ENCODE measurements at regions not wholly inside any gene's neighbourhood (a gene's known extent, or its start where the extent isn't known, plus 50 kb on each side); places are given as distances from the start of the nearest gene placed in this dataset.

- Mint-ChIP-seq H3K4me1 (ENCODE audit: low read depth) (no peaks in the 10 kb centered on the region), H3K4me3 (no peak overlapping the region), H3K27me3 (no peaks in the 10 kb centered on the region), H3K9me3 (peaks cover 14% of the 10 kb centered on the region), H3K27ac (no peak overlapping the region), H3K36me3 (ENCODE audit: low read depth) (no peaks in the 10 kb centered on the region)
- no peak for ATAC-seq
- ChIA-PET CTCF (interaction anchor here (0.6 kb wide), 1 partner anchor 14 kb away, joined by 3 read pairs; no protein-coding TSS in a partner anchor), POLR2A (no interaction called here)
- no peak for DNase-seq
- intact Hi-C loops (cut with micrococcal nuclease), result no loop called here
- TF ChIP-seq, protein P1, sequence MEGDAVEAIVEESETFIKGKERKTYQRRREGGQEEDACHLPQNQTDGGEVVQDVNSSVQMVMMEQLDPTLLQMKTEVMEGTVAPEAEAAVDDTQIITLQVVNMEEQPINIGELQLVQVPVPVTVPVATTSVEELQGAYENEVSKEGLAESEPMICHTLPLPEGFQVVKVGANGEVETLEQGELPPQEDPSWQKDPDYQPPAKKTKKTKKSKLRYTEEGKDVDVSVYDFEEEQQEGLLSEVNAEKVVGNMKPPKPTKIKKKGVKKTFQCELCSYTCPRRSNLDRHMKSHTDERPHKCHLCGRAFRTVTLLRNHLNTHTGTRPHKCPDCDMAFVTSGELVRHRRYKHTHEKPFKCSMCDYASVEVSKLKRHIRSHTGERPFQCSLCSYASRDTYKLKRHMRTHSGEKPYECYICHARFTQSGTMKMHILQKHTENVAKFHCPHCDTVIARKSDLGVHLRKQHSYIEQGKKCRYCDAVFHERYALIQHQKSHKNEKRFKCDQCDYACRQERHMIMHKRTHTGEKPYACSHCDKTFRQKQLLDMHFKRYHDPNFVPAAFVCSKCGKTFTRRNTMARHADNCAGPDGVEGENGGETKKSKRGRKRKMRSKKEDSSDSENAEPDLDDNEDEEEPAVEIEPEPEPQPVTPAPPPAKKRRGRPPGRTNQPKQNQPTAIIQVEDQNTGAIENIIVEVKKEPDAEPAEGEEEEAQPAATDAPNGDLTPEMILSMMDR (IDR thresholded peaks at IDR 0.05), result no peak
Observed at GRCh38 chr22:34096770-34097169, 176.5 kb upstream of the LARGE1 start.

DNA sequence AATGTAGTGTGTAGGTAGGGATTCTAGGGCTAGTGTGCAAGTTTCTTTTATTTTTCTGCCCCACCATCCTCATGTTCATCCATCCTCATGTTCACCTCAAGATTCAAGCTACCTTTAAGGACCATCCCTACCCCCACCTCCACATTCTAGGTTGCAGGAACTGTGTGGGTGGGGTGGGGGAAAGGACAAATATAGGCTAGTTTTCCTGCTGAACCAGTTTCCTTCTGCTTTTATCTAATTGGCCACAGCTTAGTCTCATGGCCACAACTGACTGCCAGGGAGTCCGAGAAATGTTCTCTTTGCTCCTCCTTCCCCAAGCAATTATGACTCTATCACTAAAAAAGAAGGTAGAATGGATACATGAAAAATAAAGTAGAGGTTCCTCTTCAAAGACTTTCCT is 179.0 kb upstream of the LARGE1 start:
- Mint-ChIP-seq H3K36me3 (ENCODE audit: low read depth) (no peaks in the 10 kb centered on the region), H3K9me3 (peaks cover 9% of the 10 kb centered on the region), H3K4me3 (no peak overlapping the region), H3K27ac (no peak overlapping the region), H3K4me1 (ENCODE audit: low read depth) (no peaks in the 10 kb centered on the region), H3K27me3 (no peaks in the 10 kb centered on the region)
- ChIA-PET POLR2A (no interaction called here), CTCF (interaction anchor here (0.7 kb wide), 1 partner anchor 1302 kb away, joined by 3 read pairs; no protein-coding TSS in a partner anchor)
- ATAC-seq (no peak), DNase-seq (no peak)
- TF ChIP-seq, protein P1 (IDR thresholded peaks at IDR 0.05), result no peak
- intact Hi-C loops (cut with micrococcal nuclease), result no loop called here

GRCh38 chr22:34102633-34103032 is 182.4 kb upstream of the LARGE1 start:
- TF ChIP-seq, protein P1 (IDR thresholded peaks at IDR 0.05), result no peak
- ChIA-PET CTCF (no interaction called here), POLR2A (no interaction called here)
- no peaks in the 10 kb centered on the region for H3K36me3 Mint-ChIP-seq (ENCODE audit: low read depth)
- no peaks in the 10 kb centered on the region for H3K27me3 Mint-ChIP-seq
- intact Hi-C loops (cut with micrococcal nuclease), result no loop called here
- no peaks in the 10 kb centered on the region for H3K4me1 Mint-ChIP-seq (ENCODE audit: low read depth)
- H3K4me3 Mint-ChIP-seq, result no peak overlapping the region
- no peak overlapping the region for H3K27ac Mint-ChIP-seq
- ATAC-seq (no peak), DNase-seq (no peak)
- peaks cover 4% of the 10 kb centered on the region for H3K9me3 Mint-ChIP-seq

DNA sequence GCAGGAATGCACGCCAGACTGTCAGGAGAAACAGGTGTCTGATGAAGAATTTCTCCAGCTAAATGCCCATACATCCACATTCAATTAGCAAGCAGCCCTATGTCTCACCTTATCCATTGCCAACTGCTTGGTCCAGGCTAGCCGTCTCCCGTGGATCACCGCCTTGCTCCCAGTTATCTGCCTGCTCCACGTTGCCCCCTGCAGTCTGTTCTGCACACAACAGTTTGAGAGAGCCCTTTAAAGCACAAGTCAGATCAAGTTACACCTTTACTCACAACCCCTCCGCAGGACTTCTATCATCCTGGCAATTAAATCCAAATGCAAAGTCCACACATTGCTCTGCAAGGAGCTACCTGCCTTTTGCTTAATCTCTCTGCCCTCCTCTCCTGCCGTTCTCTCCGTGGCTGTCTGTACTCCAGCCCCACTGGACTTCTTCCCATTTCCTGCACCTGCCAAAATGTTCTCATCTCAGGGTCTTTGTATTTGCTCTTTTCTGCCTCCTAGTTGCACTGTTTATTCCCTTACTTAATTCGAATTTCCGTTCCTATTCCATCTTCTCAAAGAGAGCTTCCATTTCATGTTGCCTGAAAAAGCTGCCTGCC is 185.3 kb upstream of the LARGE1 start:
- TF ChIP-seq, protein P1 (IDR thresholded peaks at IDR 0.05), result peak; percentile 47
- DNase-seq (peak; percentile 35), ATAC-seq (no peak)
- Mint-ChIP-seq H3K36me3 (ENCODE audit: low read depth) (no peaks in the 10 kb centered on the region), H3K4me3 (no peak overlapping the region), H3K9me3 (peaks cover 4% of the 10 kb centered on the region), H3K4me1 (ENCODE audit: low read depth) (no peaks in the 10 kb centered on the region), H3K27me3 (no peaks in the 10 kb centered on the region), H3K27ac (no peak overlapping the region)
- POLR2A ChIA-PET, result no interaction called here
- CTCF ChIA-PET, result interaction anchor here (0.9 to 1.7 kb wide), 2 partner anchors 9 to 183 kb away, joined by 3 to 7 read pairs; no protein-coding TSS in a partner anchor
- intact Hi-C loops (cut with micrococcal nuclease), result no loop called here

DNA sequence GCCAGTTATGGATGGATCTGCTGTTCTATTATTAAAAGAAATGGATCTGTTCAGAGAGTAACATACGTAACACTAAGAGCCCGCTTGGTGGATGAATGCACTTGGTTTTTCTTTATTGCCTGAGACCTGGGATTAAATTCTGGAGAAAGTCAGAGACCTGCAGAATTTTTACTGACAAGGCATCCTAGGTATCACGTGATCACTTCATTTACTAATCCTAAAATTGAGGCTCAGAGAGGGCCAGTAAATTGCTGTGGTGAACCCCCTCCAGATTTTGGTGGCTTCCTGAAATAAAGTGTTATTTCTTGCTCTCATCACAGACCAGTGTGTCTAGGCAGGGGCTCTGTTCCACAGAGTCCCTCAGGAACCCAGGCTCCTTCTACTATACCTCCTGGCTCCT is 187.9 kb upstream of the LARGE1 start:
- ATAC-seq (no peak), DNase-seq (no peak)
- TF ChIP-seq, protein P1 (IDR thresholded peaks at IDR 0.05), result no peak
- intact Hi-C loops (cut with micrococcal nuclease), result no loop called here
- H3K27me3 Mint-ChIP-seq, result no peaks in the 10 kb centered on the region
- ChIA-PET CTCF (no interaction called here), POLR2A (no interaction called here)
- H3K36me3 Mint-ChIP-seq (ENCODE audit: low read depth), result no peaks in the 10 kb centered on the region
- H3K4me1 Mint-ChIP-seq (ENCODE audit: low read depth), result no peaks in the 10 kb centered on the region
- no peak overlapping the region for H3K4me3 Mint-ChIP-seq
- peaks cover 3% of the 10 kb centered on the region for H3K9me3 Mint-ChIP-seq
- no peak overlapping the region for H3K27ac Mint-ChIP-seq
